HepG2 (cell line): ENCODE measurements at regions not wholly inside any gene's neighbourhood (a gene's known extent, or its start where the extent isn't known, plus 50 kb on each side); places are given as distances from the start of the nearest gene placed in this dataset.

Source experiments
- ATAC-seq: fragments of 200-7000 bp; cut with Tn5 transposase; 3 replicates; pipeline ENCODE4 v1.9.1; 2020; ENCODE audit warnings: mild to moderate bottlenecking, moderate library complexity
- BruUV-seq: library from RNA; stranded (reverse); fragments of 400-500 nt; replicated peaks from 2 replicates; lab custom pipeline; 2021; lab: Mats Ljungman, UMichigan
- CTCF ChIA-PET: fragments of 300-600 bp; formaldehyde crosslinking; extraction: SDS; loops from one replicate; lab custom pipeline; 2021; ENCODE audit warnings: low total read pairs, inconsistent platforms, low intra/inter-chr PET ratio; lab: Yijun Ruan, JAX
- POLR2A ChIA-PET: fragments of 350-600 bp; sonication (Branson Sonifier 250); formaldehyde crosslinking; loops from one replicate; lab custom pipeline; 2020; ENCODE audit warnings: antibody characterized with exemption, inconsistent platforms; lab: Yijun Ruan, JAX
- DNase-seq: peaks from one replicate; pipeline ENCODE4 v3.0.0-alpha.2; 2015; ENCODE audit warnings: low spot score
- FAIRE-seq: peaks from 3 replicates; lab custom pipeline; 2011; peaks lifted over from hg19 to GRCh38; lab: Jason Lieb, UNC
- H2AFZ ChIP-seq: one replicate; pipeline ENCODE4 v1.6.1; 2011; ENCODE audit warnings: low read length, inconsistent platforms
- H3K27ac ChIP-seq: fragments of 300-600 bp; 3 replicates; pipeline ENCODE4 v1.8.0; 2011; ENCODE audit warnings: mixed run types, mild to moderate bottlenecking, mixed read lengths, low read length, inconsistent platforms; ENCODE audit not compliant: insufficient read depth; ENCODE audit errors: extremely low read length
- H3K27me3 ChIP-seq, 2 experiments: fragments of 200-600 bp in 1 of 2; 2 replicates in 1 of 2; 3 replicates in 1 of 2; pipeline versions ENCODE4 v1.6.0 to v1.8.0; 2011; ENCODE audit warnings: low read length in 2 of 2, mild to moderate bottlenecking in 2 of 2, moderate library complexity in 2 of 2, inconsistent platforms in 1 of 2; ENCODE audit not compliant: insufficient read depth in 2 of 2, control insufficient read depth in 1 of 2
- H3K36me3 ChIP-seq, 2 experiments: fragments of 200-600 bp in 1 of 2; replicated peaks in 1 of 2; 2 replicates in 1 of 2; 3 replicates in 1 of 2; pipeline versions ENCODE4 v1.5.1 to v1.8.0; 2011; ENCODE audit warnings: low read length in 2 of 2, inconsistent platforms in 1 of 2; ENCODE audit not compliant: insufficient read depth in 2 of 2, control insufficient read depth in 1 of 2
- H3K4me1 ChIP-seq: 2 replicates; pipeline ENCODE4 v1.5.1; 2012; ENCODE audit warnings: low read length, inconsistent platforms; ENCODE audit not compliant: insufficient read depth
- H3K4me2 ChIP-seq: 2 replicates; pipeline ENCODE4 v1.6.0; 2011; ENCODE audit warnings: low read depth, low read length, inconsistent platforms
- H3K4me3 ChIP-seq, 3 experiments: fragments of 200-600 bp in 1 of 3; sonication (generic), shearing (Covaris generic) in 1 of 3; replicated peaks in 1 of 3; 2 replicates each; pipeline ENCODE4 v1.5.1; 2011 to 2016; ENCODE audit warnings: low read length in 3 of 3, inconsistent platforms in 2 of 3, low read depth in 2 of 3, mild to moderate bottlenecking in 2 of 3, control low read depth in 1 of 3, mixed read lengths in 1 of 3; ENCODE audit not compliant: insufficient read depth in 1 of 3
- H3K79me2 ChIP-seq: one replicate; pipeline ENCODE4 v1.6.1; 2011; ENCODE audit warnings: low read length, inconsistent platforms; ENCODE audit not compliant: insufficient read depth
- H3K9ac ChIP-seq: 2 replicates; pipeline ENCODE4 v1.6.0; 2011; ENCODE audit warnings: mild to moderate bottlenecking, low read depth, low read length, inconsistent platforms; ENCODE audit not compliant: insufficient read depth
- H3K9me3 ChIP-seq: 2 replicates; pipeline ENCODE4 v1.5.1; 2012; ENCODE audit warnings: mild to moderate bottlenecking, low read length
- H4K20me1 ChIP-seq: 2 replicates; pipeline ENCODE4 v1.6.0; 2011; ENCODE audit warnings: inconsistent platforms, mild to moderate bottlenecking, low read length, moderate library complexity; ENCODE audit not compliant: insufficient read depth
- MAFF ChIP-seq: IDR thresholded peaks from 2 replicates; pipeline ENCODE4 v1.6.1; 2011; ENCODE audit warnings: low read depth, low read length, improper control_type of control experiment
- MAFK ChIP-seq, 2 experiments: IDR thresholded peaks in 1 of 2; conservative IDR thresholded peaks in 1 of 2; 2 replicates each; pipeline ENCODE4 v1.6.1; 2011; ENCODE audit warnings: improper control_type of control experiment in 2 of 2, low read length in 2 of 2
- REL ChIP-seq: sonication (generic); formaldehyde crosslinking; conservative IDR thresholded peaks from 2 replicates; pipeline ENCODE4 v1.8.0; 2022; ENCODE audit warnings: mild to moderate bottlenecking, missing genetic modification reagents, moderate library complexity
- RFX5 ChIP-seq: IDR thresholded peaks from 2 replicates; pipeline ENCODE4 v1.6.1; 2011; ENCODE audit warnings: low read depth, low read length, improper control_type of control experiment
- ZNF10 ChIP-seq: sonication (generic); formaldehyde crosslinking; IDR thresholded peaks from 2 replicates; pipeline ENCODE4 v1.4.0; 2020; ENCODE audit warnings: mild to moderate bottlenecking, low read depth, missing genetic modification reagents, borderline replicate concordance
- ZNF761 ChIP-seq: sonication (generic); formaldehyde crosslinking; conservative IDR thresholded peaks from 2 replicates; pipeline ENCODE4 v1.4.0; 2020; ENCODE audit warnings: mild to moderate bottlenecking, missing genetic modification reagents
- ZNF772 ChIP-seq: sonication (generic); formaldehyde crosslinking; IDR thresholded peaks from 2 replicates; pipeline ENCODE4 v1.5.0; 2020; ENCODE audit warnings: mild to moderate bottlenecking, missing genetic modification reagents
- WGBS: methylation state at CpG from one replicate; pipeline ENCODE4 v1.1.6; 2017; ENCODE audit warnings: low lambda C conversion rate; 5-methylcytosine and 5-hydroxymethylcytosine counted together
- in situ Hi-C: cut with HindIII; loops from 2 replicates; pipeline ENCODE4 v1.10.0; 2017; ENCODE audit warnings: low pct_unique_long_range_greater_than_20kb; ENCODE audit not compliant: extremely low pct_ligation_motif_present
- intact Hi-C: fragments of 100-400 bp; cut with micrococcal nuclease; formaldehyde crosslinking; loops from one replicate; pipeline ENCODE4 v1.10.0; 2022; ENCODE audit not compliant: unreplicated experiment
- TF ChIP-seq, protein P1 (sequence below): sonication (generic); formaldehyde crosslinking; conservative IDR thresholded peaks from 2 replicates; pipeline ENCODE4 v1.5.0; 2020; ENCODE audit warnings: missing genetic modification reagents
- TF ChIP-seq, protein P2 (sequence below), 2 experiments: IDR thresholded peaks; 2 replicates each; pipeline ENCODE4 v1.6.1; 2011 to 2012; ENCODE audit warnings: low read length in 2 of 2, borderline replicate concordance in 1 of 2, low read depth in 1 of 2, mild to moderate bottlenecking in 1 of 2, moderate library complexity in 1 of 2

DNA sequence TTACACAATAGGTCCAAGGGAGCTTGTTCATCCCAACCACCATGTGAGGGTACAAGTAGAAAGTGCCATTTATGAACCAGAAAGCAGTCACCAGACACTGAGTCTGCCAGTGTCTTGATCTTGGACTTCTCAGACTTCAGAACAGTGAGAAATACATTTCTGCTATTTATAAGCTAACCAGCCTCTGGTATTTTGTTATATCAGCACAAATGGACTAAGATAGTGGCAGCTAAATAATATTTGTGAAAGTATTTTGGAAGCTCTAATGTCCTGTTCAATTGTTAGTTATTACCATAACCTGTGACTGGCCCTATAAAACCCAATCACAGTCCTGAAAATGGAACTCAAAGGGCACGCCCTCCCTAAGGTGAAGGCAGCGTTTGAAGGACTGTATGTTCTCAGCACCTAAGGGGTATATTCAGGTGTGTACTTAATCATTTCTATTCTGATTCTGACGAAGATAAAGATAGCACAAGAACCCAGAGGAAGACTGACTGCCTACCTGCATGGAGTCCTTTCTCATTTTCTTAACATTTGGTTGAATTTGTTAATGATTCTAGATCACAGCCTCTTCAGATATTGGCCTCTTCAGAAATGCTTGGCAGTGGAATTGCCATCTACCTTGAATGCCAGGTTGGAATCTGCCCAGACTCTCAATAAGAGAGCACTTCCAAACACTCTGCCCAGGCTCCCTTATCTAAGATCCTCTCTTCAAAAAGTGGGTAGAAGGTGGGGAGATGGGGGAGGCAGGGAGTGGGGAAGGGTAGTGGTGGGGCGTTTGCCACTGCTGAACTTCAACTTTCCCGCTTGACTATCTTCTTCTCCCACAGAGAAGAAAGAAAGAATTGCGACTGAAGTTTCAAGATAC is 104.0 kb upstream of the PPP2R5A start:
- Histone ChIP-seq H3K79me2 (no peaks in the 10 kb centered on the region), H3K4me1 (peaks cover 6% of the 10 kb centered on the region; the same call in 1 of the 2 replicates), H3K9ac (no peak overlapping the region), H3K27ac (no peak overlapping the region), H3K4me3 (no peak overlapping the region), H3K9me3 (no peaks in the 10 kb centered on the region), H2AFZ (no peak overlapping the region), H4K20me1 (no peaks in the 10 kb centered on the region), H3K36me3 (no peaks in the 10 kb centered on the region), H3K4me2 (no peak overlapping the region), H3K27me3 (no peaks in the 10 kb centered on the region)
- in situ Hi-C loops (no loop called here), intact Hi-C loops (no loop called here)
- ChIA-PET CTCF (no interaction called here), POLR2A (no interaction called here)
- no peak for ATAC-seq
- no peak for DNase-seq
- no peak for FAIRE-seq
- no TSS peak for BruUV-seq
- TF ChIP-seq ZNF10 (CRISPR knock-in tag) (no peak), MAFF (peak; percentile 44; the same call in 1 of the 2 replicates), MAFK (conservative IDR thresholded peaks at IDR 0.05 in 1 of 2, IDR thresholded peaks at IDR 0.05 in 1 of 2; ENCODE audit: low read length in 2 of 2) (peak; percentile 70 to 75), RFX5 (no peak)
- 46% methylated on average over 6 of the region's 6 CpGs for WGBS

DNA sequence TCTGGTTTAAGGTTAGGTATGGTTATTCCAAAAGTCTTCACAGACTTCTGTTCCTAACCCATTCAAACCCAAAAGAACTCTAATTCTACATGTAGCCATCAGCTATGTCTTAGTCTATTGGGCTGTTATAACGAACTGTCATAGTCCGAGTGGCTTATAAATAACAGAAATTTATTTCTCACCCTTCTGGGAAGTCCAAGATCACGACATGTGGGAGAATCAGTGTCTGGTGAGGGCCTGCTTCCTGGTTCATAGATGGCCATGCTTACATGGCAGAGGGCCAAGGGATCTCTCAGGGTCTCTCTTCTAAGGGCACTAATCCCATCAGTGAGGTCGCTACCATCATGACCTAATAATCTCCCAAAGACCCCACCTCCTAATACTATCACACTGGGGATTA is 103.0 kb upstream of the PPP2R5A start:
- Histone ChIP-seq H3K4me3 (no peak overlapping the region), H3K4me2 (no peak overlapping the region), H4K20me1 (no peaks in the 10 kb centered on the region; the same call in 1 of the 2 replicates), H3K9me3 (no peaks in the 10 kb centered on the region), H3K36me3 (no peaks in the 10 kb centered on the region), H3K79me2 (no peaks in the 10 kb centered on the region), H3K4me1 (peaks cover 6% of the 10 kb centered on the region; the same call in 1 of the 2 replicates), H3K27me3 (no peaks in the 10 kb centered on the region), H3K9ac (no peak overlapping the region), H3K27ac (no peak overlapping the region), H2AFZ (no peak overlapping the region)
- ATAC-seq, result no peak
- in situ Hi-C loops, result no loop called here
- POLR2A ChIA-PET, result no interaction called here
- TF ChIP-seq REL (CRISPR knock-in tag) (no peak), ZNF761 (CRISPR knock-in tag) (no peak), ZNF772 (no peak)
- TF ChIP-seq, protein P1, sequence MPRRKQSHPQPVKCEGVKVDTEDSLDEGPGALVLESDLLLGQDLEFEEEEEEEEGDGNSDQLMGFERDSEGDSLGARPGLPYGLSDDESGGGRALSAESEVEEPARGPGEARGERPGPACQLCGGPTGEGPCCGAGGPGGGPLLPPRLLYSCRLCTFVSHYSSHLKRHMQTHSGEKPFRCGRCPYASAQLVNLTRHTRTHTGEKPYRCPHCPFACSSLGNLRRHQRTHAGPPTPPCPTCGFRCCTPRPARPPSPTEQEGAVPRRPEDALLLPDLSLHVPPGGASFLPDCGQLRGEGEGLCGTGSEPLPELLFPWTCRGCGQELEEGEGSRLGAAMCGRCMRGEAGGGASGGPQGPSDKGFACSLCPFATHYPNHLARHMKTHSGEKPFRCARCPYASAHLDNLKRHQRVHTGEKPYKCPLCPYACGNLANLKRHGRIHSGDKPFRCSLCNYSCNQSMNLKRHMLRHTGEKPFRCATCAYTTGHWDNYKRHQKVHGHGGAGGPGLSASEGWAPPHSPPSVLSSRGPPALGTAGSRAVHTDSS (CRISPR knock-in tag), result no peak
- TF ChIP-seq, protein P2, sequence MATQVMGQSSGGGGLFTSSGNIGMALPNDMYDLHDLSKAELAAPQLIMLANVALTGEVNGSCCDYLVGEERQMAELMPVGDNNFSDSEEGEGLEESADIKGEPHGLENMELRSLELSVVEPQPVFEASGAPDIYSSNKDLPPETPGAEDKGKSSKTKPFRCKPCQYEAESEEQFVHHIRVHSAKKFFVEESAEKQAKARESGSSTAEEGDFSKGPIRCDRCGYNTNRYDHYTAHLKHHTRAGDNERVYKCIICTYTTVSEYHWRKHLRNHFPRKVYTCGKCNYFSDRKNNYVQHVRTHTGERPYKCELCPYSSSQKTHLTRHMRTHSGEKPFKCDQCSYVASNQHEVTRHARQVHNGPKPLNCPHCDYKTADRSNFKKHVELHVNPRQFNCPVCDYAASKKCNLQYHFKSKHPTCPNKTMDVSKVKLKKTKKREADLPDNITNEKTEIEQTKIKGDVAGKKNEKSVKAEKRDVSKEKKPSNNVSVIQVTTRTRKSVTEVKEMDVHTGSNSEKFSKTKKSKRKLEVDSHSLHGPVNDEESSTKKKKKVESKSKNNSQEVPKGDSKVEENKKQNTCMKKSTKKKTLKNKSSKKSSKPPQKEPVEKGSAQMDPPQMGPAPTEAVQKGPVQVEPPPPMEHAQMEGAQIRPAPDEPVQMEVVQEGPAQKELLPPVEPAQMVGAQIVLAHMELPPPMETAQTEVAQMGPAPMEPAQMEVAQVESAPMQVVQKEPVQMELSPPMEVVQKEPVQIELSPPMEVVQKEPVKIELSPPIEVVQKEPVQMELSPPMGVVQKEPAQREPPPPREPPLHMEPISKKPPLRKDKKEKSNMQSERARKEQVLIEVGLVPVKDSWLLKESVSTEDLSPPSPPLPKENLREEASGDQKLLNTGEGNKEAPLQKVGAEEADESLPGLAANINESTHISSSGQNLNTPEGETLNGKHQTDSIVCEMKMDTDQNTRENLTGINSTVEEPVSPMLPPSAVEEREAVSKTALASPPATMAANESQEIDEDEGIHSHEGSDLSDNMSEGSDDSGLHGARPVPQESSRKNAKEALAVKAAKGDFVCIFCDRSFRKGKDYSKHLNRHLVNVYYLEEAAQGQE (IDR thresholded peaks at IDR 0.05; ENCODE audit: borderline replicate concordance in 1 of 2, low read depth in 1 of 2, low read length in 2 of 2), result no peak
- FAIRE-seq, result no peak
- CTCF ChIA-PET, result no interaction called here
- WGBS, result 74% methylated on average over 3 of the region's 4 CpGs
- no TSS peak for BruUV-seq
- no peak for DNase-seq
- intact Hi-C loops, result no loop called here
